ENCODE measurements at regions not wholly inside any gene's neighbourhood (a gene's known extent, or its start where the extent isn't known, plus 50 kb on each side); places are given as distances from the start of the nearest gene placed in this dataset.

- TF ChIP-seq, protein P1, sequence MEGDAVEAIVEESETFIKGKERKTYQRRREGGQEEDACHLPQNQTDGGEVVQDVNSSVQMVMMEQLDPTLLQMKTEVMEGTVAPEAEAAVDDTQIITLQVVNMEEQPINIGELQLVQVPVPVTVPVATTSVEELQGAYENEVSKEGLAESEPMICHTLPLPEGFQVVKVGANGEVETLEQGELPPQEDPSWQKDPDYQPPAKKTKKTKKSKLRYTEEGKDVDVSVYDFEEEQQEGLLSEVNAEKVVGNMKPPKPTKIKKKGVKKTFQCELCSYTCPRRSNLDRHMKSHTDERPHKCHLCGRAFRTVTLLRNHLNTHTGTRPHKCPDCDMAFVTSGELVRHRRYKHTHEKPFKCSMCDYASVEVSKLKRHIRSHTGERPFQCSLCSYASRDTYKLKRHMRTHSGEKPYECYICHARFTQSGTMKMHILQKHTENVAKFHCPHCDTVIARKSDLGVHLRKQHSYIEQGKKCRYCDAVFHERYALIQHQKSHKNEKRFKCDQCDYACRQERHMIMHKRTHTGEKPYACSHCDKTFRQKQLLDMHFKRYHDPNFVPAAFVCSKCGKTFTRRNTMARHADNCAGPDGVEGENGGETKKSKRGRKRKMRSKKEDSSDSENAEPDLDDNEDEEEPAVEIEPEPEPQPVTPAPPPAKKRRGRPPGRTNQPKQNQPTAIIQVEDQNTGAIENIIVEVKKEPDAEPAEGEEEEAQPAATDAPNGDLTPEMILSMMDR (conservative IDR thresholded peaks at IDR 0.05), result no peak
- TF ChIP-seq EZH2 (IDR thresholded peaks at IDR 0.05; ENCODE audit: low read depth), result no peak
These were observed 492.9 kb downstream of the PCDH20 start for GRCh38 chr13:60922576-60923231.
